Erythroblast (primary cell): ENCODE measurements at regions not wholly inside any gene's neighbourhood (a gene's known extent, or its start where the extent isn't known, plus 50 kb on each side); places are given as distances from the start of the nearest gene placed in this dataset.

ENCODE experiments used
- GATA1 ChIP-seq: IDR thresholded peaks from 2 replicates; pipeline ENCODE4 v1.6.1; 2011; ENCODE audit warnings: low read depth, mild to moderate bottlenecking, control low read depth, low read length, moderate library complexity
- POLR2A ChIP-seq: IDR thresholded peaks from 2 replicates; pipeline ENCODE4 v1.6.1; 2011; ENCODE audit warnings: mild to moderate bottlenecking, low read length

- no peak for TF ChIP-seq POLR2A
- no peak for TF ChIP-seq GATA1
Observed at GRCh38 chr17:43333433-43333943, 65.3 kb upstream of the ARL4D start.
